LNCaP clone FGC (cell line): ENCODE measurements at regions not wholly inside any gene's neighbourhood (a gene's known extent, or its start where the extent isn't known, plus 50 kb on each side); places are given as distances from the start of the nearest gene placed in this dataset.
"Not testable (repeated sequence)": the region's sequence is repeated elsewhere in the genome, so short reads cannot be mapped to it uniquely, and the experiment has no call there.

Experiments
- DNase-seq: peaks from one replicate; pipeline ENCODE4 v3.0.0-alpha.2; 2011; ENCODE audit warnings: low read depth
- H3K4me3 ChIP-seq: 2 replicates; pipeline ENCODE4 v1.5.1; 2011; ENCODE audit warnings: mild to moderate bottlenecking, low read depth, low read length, control low read depth
- CTCF ChIP-seq: IDR thresholded peaks from 2 replicates; pipeline ENCODE4 v1.5.1; 2012; ENCODE audit warnings: mild to moderate bottlenecking; ENCODE audit not compliant: control insufficient read depth, insufficient read depth; ENCODE audit errors: extremely low read depth

GRCh38 chr3:124059580-124059979 is 67.7 kb upstream of the ROPN1 start:
- no peak overlapping the region for H3K4me3 ChIP-seq
- no peak for DNase-seq
- no peak for TF ChIP-seq CTCF

- DNase-seq: no peak
- TF ChIP-seq CTCF: no peak
Measured at GRCh38 chr3:124063197-124063909, 71.4 kb upstream of the ROPN1 start.

GRCh38 chr3:124064050-124064449 is 72.1 kb upstream of the ROPN1 start:
- no peak for TF ChIP-seq CTCF
- no peak overlapping the region for H3K4me3 ChIP-seq
- no peak for DNase-seq

More at GRCh38 chr3:124063197-124063909, 71.4 kb upstream of the ROPN1 start:
- H3K4me3 ChIP-seq: no peak overlapping the region

GRCh38 chr3:124066543-124066942 is 74.6 kb upstream of the ROPN1 start:
- not testable (repeated sequence) for DNase-seq, H3K4me3 ChIP-seq

- not testable (repeated sequence) for H3K4me3 ChIP-seq, DNase-seq
Measured at GRCh38 chr3:124069706-124070105, 77.8 kb upstream of the ROPN1 start.

- H3K4me3 ChIP-seq, DNase-seq: not testable (repeated sequence)
Measured at GRCh38 chr3:124075090-124075489, 83.2 kb upstream of the ROPN1 start.

- DNase-seq: no peak
- no peak for TF ChIP-seq CTCF
Measured at GRCh38 chr3:124075753-124076152, 83.8 kb upstream of the ROPN1 start.

GRCh38 chr3:124076235-124076634 is 84.3 kb upstream of the ROPN1 start:
- TF ChIP-seq CTCF: no peak
- no peak for DNase-seq
- H3K4me3 ChIP-seq: no peak overlapping the region

More at GRCh38 chr3:124075753-124076152, 83.8 kb upstream of the ROPN1 start:
- H3K4me3 ChIP-seq: no peak overlapping the region
